ENCODE measurements at regions not wholly inside any gene's neighbourhood (a gene's known extent, or its start where the extent isn't known, plus 50 kb on each side); places are given as distances from the start of the nearest gene placed in this dataset.

DNA sequence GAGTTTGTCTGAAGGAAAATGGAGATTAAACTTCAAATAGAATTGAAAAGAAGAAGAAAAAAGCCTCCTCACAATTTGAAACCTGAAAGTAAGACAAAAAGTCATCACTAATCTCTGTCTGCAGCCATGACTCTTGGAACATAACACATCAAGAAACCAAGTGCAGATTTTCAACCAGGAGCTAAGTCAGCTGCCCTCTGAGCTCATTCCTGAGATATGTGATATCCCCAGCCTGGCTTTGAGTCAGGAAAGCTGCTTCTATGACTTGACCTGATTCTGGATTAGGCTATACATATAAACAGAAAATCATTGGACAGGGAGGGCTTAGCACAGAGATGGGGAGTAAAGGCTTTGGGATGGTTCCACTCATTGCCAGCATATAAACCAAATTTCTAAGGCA lies 891.4 kb downstream of the TFAP2A start:
- peak; percentile 90 for DNase-seq (ENCODE audit: low read depth)

DNA sequence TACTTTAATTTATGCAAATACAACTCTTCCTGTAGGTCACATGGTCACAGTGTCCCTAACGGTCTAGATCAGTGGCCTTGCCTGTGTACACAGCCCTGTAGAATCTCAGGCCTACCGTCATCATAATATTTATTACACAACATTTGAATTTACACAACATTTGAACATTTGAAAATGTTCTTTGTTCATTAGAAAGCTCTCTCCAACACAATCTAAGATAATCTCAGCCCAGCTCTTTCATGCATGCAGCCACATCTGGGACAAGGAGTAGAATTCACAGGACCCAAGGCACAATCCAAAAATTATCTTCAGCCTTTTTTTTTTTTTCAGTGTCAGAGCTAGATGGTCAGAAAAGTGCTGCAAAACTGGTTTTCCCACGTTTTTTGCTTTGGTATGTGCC lies 892.8 kb downstream of the TFAP2A start:
- no peak for DNase-seq (ENCODE audit: low read depth)

DNA sequence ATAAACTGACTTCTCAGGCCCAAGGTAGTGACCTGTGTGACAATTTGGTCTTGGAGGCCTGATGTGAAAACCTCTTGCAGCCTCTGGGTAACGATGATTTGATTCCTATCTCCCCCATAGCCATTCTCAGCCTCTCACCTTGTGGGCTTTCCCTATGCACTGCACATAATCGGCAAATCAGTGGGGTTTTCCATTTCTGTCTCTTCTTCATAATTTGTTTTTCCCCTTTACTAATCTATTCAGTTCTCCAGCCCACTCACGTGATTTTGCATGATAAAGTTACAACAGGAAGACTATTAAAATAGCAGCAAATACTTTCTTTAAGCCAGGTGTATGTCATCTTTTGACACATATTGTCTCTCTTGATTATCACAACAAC lies 893.7 kb downstream of the TFAP2A start:
- no peak for DNase-seq (ENCODE audit: low read depth)

DNA sequence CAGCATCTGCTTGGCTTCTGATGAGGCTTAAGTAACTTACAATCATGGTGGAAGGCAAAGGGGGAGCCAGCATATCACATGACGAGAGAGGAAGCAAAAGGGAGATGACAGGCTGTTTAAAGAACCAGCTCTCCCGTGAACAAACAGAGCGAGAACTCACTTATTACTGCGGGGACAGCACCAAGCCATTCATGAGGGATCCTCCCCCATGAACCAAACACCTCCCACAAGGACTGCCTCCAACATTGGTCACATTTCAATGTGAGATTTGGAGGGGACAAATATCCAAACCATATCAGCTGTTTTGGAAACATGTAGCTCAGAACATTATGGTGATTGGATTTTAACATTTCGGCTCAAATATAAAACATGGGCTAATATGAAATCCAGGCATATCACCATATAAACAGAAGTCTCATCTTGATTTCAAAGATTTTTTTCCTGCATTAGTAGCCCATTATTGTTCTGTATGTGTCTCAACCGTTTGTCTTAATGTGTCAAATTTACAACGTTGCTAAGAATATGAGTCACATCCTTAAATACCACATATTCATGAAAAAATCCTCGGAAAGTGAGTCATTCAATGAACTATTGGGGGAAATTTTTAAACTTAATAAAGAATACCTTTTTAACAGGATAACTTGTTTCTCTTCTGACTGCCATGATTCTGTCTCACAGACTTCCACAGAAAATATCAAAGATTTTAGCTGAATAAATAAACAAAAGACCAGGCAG lies 894.3 kb downstream of the TFAP2A start:
- peak; percentile 75 for DNase-seq (ENCODE audit: low read depth)

DNA sequence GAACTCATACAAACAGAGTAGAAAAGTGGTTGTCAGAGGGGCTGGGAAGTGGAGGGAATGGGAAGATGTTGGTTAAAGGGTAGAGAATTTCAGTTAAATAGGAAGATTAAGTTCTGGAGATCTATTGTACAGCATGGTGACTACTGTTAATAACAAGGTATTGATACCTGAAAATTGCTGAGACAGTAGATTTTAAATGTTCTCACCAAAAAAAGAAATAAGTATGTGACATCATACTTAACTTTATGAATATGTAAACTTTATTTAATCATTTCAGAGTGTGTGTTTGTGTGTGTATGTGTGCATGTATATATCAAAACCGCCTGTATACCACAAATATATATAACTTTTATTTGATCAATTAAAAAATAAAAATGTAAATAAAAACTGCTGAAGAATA lies 896.4 kb downstream of the TFAP2A start:
- DNase-seq (ENCODE audit: low read depth) = no peak

DNA sequence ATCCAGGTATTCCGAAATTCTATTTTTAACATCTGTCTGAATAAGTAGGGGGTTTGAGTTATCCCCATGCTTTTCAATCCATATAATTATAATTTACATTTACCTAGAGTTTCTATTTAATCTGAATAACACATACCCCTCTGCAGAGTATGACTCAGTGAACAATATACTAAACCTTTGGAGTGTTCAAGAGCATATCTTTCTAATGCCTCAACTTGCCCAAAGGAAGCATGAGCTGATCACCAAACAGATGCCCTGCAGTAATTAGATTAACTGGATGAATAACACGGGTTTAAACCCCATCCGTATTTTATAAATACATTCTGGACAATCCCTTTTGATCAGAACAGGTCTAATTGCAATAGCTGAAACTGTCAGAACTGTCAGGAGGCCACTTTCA lies 897.1 kb downstream of the TFAP2A start:
- DNase-seq (ENCODE audit: low read depth) = no peak

DNA sequence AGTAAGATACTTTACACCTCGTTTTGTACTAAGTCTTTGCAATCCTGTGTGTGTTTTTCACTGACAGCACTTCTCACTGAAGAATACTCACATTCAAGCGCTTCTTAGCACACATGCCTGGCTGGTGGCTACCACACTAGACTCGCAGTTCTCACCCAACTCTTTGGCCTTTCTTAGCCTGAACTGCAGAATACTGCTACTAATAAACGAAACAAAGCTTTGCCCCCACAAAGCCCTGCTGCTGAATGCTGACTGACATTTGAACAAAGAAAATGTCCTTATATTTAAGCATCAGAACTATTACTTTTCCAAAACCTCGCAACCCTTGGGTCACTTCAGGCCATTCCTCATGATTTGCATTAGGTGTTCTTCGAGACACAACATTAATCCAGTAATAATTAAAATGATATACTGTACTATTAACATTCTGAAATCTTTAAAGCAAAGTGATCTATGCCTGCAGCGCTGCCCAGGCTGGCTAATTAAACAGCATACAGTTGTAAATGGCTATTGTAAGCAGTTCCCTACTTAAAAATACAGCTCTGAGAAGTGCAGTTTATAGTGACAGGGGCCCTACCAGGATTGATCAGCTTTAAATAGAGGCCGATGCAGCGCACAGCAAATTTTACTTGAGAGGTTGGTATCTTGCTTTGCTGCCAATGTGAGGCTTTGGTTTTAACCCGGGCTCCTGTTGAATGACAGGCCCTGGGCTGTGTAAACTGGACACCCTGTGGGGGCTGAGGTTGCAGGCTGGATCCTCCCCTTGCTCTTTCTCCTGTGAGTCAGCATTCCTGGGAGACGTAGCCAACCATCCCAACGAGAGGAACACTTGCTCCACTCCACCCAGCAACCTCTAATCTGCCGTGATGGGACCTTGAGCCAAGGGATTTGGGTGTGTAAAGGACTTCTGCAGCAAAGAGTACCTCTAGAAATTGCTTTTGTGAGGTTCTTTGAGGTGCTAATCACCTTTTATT lies 899.0 kb downstream of the TFAP2A start:
- no peak for DNase-seq (ENCODE audit: low read depth)

DNA sequence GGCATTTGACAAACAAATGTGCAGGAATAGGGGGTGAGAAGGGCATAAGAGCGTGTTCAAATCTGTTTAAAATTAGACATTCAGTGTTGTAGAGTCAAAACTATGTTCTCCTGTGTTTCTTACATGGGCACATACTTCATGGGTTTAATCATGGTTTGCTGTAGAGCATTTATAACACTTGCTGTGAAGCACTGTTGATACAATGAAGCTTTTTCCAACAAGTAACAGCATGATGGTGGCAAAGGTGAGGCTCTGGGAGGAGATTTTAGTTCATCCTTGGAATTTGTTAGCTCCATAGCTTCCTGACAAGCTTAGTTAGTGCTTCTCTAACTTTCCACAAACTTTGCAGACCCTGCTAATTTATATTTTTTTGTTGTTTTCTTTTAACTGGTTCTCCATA lies 900.7 kb downstream of the TFAP2A start:
- DNase-seq (ENCODE audit: low read depth) = no peak

DNA sequence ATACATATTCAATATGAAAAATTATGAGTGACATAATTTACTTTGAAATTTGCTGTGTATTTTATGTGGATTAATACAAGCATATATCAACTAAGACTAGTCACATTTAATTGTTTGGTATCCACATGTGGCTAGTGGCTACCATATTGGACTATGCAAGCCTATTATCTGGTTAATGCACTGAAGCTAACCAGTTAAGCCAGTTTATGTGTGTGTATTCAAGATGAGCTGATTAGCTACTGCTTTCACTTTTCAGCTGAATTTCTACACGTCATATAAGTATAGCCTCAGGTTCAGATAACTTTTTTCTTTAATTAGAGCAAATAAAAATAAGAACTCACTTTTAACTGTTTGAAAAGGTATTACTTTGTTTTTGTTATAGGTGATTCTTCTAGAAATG lies 903.7 kb downstream of the TFAP2A start:
- DNase-seq (ENCODE audit: low read depth) = no peak

DNA sequence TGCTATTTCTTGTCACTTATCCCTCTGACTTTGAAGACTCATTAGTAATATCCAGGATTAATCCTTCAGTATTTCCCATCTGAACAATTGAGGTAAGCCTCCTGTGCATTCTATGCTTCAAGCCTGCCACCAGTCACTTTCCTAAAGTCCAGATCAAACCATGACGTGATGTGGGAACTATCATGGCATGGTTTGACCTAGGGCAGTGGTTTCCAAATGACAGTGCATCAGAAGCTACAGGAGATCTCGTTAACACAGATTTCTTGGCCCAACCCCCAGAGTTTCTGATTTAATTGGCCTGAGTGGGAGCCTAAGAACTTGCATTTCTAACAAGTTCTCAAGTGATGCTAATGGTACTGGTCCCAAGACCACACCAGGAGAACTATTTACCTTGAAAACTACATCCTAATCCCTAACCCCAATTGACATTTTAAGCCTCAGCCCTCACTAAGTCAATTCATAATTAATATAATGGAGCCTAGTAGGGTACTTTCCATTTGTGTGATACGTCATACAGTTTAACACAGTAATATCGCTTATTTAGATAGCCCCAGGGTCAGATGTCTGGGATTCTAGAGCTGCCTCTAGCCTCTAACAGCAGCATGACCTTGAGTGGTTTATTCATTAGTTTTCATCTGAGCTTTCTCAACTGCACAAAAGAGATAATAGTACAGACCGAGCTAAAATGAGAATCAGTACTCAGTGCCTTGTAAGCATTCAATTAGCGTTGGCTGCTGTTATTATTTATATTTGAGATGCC lies 907.6 kb downstream of the TFAP2A start:
- DNase-seq (ENCODE audit: low read depth) = no peak

DNA sequence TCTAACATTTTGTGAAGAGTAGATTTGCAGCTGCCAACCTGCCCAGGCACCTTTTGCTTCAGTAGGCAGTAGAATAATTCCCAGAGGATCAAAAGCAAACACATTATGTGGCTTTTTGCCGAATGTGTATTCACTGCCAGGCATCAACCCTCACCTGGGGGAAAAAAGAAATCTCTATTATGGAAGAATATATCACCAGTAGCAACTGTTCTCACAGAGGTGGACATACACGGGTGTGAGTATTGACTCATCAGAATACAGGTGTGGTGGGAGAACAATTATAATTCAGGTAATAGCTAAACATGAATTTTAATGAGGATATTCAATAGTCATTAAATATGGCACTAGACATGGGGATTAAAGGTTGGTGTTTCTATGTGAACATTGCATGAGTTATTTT lies 910.7 kb downstream of the TFAP2A start:
- no peak for DNase-seq (ENCODE audit: low read depth)

DNA sequence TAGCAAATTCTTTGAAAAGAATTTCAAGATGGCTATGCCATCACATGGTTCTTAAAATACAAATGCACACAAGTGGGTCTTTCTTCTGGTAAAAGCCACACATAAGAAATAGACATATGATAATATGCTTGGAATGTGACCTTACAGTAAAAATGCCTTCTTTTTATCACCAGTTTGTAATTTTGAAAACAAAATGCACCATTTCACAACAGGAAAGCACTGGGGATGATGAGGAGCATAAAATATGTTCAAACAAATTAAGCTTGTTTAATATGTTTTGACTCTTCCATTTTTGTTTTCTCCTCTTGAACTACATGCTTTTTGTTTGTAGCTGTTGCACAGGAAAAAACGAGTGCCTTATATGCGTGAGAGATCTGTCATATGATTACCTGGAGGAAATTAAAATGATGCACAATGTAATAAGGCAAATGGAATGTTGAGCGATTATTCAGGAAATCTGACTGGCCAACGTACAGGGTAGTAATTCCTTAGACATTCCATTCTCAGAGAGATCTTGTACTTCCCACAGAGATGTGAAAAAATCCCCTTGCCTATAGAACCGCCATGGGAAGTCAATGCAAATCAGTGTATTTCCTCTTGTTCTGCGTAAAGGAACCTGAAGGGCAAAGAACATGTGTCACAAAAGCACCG lies 911.6 kb downstream of the TFAP2A start:
- DNase-seq (ENCODE audit: low read depth) = peak; percentile 91

DNA sequence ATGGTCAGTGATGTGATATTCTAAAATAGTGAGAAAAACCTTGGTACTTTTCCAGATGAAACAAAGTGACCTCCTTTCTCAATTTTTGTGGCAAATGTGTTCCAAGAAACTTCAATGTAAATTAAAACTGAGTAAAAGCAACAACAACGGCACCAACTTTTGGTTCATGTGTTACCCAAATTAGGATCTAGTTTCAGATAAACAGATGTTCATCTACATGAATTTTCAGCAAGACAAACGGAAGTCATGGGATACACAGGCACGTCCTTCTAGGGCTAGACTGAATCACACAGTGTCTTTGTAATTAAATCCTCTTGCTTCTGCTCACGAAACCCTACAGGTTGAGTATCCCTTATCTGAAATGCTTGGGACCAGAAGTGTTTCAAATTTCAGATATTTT lies 915.2 kb downstream of the TFAP2A start:
- DNase-seq (ENCODE audit: low read depth) = no peak

DNA sequence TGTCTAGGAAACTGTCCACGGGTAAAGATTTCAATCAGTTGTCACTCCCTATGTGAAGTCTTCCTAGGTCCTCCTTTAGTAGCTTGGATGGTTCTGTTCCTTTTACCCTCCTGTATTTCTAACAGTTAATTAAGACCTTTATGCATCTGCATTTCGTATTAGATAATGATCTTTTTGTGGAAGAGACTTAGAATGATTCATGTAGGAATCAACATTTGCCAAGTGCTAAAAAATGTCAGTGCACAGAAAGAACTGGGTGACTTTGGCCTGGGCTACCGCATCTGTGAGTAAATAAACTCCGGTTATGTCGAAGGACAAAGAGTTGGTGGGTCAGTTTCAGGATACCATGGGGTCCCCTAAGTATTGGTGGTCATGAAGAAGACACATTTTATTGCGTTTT lies 918.0 kb downstream of the TFAP2A start:
- no peak for DNase-seq (ENCODE audit: low read depth)

DNA sequence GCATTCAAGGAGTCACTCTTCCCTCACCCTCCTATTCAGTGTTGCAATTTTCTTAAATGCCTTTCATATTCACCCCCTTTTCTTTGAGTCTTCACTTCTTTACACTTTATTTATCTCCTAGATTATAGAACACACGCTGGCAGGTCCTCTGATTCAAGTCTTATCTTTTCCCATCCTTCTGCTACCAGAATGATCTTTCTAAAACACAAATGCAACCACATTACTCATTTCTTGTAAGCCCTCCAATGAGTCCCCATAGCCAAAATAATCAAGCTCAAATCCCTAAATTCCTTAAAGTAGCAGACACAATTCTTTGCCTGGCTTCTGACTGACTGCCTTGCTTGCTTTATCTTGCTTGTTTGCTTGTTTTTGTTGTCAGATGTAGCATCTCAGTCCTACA lies 920.0 kb downstream of the TFAP2A start:
- DNase-seq (ENCODE audit: low read depth) = no peak

DNA sequence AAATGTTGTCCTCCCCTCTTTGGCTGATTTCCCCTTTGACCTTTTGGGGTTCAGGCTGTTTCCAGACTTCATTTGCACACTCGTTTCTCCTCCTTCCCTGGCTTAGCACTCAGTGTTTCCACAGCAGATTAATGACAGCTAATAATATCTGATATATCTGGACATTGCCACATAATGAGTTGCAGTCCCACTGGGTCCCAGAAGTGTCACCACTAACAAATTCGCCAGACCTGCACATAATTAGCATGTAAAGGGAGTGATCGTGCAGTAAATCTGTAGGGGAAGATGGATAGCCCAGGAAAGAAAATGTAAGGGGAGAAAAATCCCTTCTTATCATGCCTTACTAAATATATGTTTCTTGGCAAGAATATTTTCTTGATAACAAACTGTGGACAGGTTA lies 922.1 kb downstream of the TFAP2A start:
- no peak for DNase-seq (ENCODE audit: low read depth)

DNA sequence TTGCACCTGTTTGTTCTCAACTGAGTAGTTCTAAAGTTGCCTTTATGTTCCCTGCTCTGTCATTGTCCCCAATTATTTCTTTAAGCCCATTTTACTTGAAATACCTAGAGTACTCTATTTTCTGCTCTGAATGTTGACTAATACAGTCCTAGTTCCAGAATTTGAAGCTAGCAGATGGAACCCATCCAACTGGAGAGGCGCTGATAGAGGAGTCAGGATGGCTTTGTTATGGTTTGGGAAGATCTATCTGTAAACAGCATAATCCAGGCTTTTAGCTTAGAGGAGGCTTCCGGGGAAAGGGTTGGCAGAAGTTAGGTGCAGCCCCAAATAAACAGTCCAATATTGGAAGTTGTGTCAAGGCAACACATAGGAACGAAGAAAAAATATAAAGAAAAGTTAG lies 927.7 kb downstream of the TFAP2A start:
- no peak for DNase-seq (ENCODE audit: low read depth)

DNA sequence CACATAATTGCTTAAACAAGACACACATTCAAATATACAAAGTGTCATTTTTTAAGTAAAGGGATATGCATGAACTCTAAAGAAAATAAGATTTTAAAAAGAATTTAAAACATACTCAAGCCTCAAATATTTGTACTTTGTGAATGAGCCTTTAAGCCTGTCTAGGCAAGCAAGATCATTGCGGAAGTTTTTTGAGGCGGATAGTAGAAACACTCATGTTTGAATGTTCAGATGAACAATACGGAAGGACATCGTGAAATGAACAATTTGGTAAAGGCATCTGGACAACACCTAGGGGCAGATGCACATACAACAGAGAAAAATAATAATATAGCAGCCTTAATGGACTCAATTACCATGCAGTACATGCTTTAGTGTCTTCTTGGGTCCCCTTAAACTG lies 928.9 kb downstream of the TFAP2A start:
- DNase-seq (ENCODE audit: low read depth) = no peak

DNA sequence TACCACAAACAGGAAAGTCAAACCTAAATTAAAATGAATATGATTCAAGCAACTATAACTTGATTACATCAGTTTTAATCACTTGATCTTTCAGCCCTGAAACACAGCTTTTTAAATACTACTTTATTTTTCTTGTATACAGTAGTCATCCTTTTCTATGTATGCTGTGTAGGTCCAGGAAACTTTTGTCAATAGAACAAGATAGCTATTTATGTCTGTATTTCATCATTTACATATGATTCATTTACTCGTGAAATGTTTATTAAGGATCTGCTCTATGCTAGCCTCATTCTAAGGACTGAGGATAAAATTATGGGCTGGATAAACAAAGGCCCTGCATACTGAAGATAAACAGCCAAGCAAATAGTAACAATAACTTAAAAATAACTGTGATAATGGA lies 930.2 kb downstream of the TFAP2A start:
- DNase-seq (ENCODE audit: low read depth) = no peak

DNA sequence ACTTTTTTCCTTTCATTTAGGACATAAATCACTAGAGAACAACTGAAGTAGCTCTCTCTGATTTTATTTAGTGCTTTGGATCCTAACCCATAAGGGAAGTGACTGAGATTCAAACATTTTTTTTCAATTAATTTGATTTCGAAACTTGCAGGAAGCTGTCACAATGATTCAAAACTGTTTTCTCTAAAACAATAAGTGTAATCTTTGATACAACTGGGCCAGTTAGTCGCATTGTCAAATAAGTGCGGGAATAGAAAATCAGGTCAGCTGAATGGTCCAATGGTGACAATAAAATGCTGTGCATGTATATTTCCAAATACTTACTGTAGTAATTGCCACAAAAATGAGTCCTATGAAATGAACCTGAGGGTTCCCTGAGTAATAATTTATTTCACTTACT lies 930.8 kb downstream of the TFAP2A start:
- DNase-seq (ENCODE audit: low read depth) = no peak

DNA sequence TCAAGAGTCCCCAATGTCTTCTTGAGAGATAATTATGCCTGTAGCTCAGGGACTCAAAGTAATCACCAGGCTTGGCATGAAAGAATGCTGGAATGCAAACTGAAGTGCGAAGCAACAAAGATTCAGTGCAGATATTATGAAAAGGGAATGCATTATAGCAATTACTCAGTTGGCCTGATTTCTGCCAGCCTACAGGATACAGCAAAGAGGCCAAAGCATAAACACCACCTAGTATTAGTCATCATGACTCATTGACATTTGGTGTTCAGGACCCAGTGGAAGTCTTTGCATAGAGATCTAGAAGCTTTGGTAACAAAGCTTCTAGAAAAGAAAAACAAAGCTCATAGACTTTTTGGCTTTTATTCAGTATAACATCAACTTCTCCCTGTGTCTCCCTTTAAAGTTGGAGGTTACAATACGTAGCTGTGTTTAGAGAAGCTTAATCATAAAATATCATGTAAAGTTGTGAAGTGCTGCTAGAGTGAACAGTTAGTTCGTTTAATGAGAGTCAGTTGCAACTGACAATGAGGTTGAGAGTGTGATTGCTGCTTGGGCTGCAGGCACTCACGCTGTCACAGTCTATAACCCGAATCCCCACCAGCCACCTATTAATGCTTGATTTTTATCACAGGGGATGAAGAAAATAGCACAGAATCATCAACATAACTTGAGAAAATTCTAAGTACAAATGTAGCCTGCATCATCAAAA lies 932.7 kb downstream of the TFAP2A start:
- peak; percentile 85 for DNase-seq (ENCODE audit: low read depth)

Measured in non-pigmented ciliary epithelial cell (primary cell).